HG02610 (cell line): ENCODE measurements at regions not wholly inside any gene's neighbourhood (a gene's known extent, or its start where the extent isn't known, plus 50 kb on each side); places are given as distances from the start of the nearest gene placed in this dataset.

ENCODE experiments used
- ATAC-seq: cut with Tn5 transposase; IDR thresholded peaks from one replicate; pipeline ENCODE4 v1.9.1; 2021; ENCODE audit warnings: mild to moderate bottlenecking, moderate library complexity; ENCODE audit not compliant: unreplicated experiment

- no peak for ATAC-seq
Observed at GRCh38 chr3:64860536-64860870, 172.7 kb upstream of the ADAMTS9 start.

GRCh38 chr3:64859625-64860535 is 172.1 kb upstream of the ADAMTS9 start:
- no peak for ATAC-seq

GRCh38 chr3:64856977-64857516 is 169.2 kb upstream of the ADAMTS9 start:
- no peak for ATAC-seq

GRCh38 chr3:64856106-64856505 is 168.3 kb upstream of the ADAMTS9 start:
- no peak for ATAC-seq

GRCh38 chr3:64853456-64853855 is 165.7 kb upstream of the ADAMTS9 start:
- ATAC-seq: no peak

GRCh38 chr3:64852738-64853137 is 164.9 kb upstream of the ADAMTS9 start:
- ATAC-seq: no peak

- ATAC-seq: no peak
Observed at GRCh38 chr3:64848822-64849221, 161.0 kb upstream of the ADAMTS9 start.

GRCh38 chr3:64848127-64848800 is 160.5 kb upstream of the ADAMTS9 start:
- ATAC-seq: no peak

- no peak for ATAC-seq
Observed at GRCh38 chr3:64844558-64844957, 156.8 kb upstream of the ADAMTS9 start.

GRCh38 chr3:64837986-64838735 is 150.4 kb upstream of the ADAMTS9 start:
- no peak for ATAC-seq

GRCh38 chr3:64837126-64837738 is 149.4 kb upstream of the ADAMTS9 start:
- ATAC-seq: no peak

GRCh38 chr3:64836097-64836496 is 148.3 kb upstream of the ADAMTS9 start:
- ATAC-seq: no peak

- ATAC-seq: no peak
Observed at GRCh38 chr3:64832098-64832497, 144.3 kb upstream of the ADAMTS9 start.

- no peak for ATAC-seq
Observed at GRCh38 chr3:64830681-64831080, 142.9 kb upstream of the ADAMTS9 start.

- ATAC-seq: no peak
Observed at GRCh38 chr3:64829331-64829730, 141.5 kb upstream of the ADAMTS9 start.

- no peak for ATAC-seq
Observed at GRCh38 chr3:64828276-64828675, 140.5 kb upstream of the ADAMTS9 start.

- ATAC-seq: no peak
Observed at GRCh38 chr3:64827431-64827830, 139.6 kb upstream of the ADAMTS9 start.

GRCh38 chr3:64827019-64827418 is 139.2 kb upstream of the ADAMTS9 start:
- ATAC-seq: no peak

- no peak for ATAC-seq
Observed at GRCh38 chr3:64825404-64826120, 137.8 kb upstream of the ADAMTS9 start.

- no peak for ATAC-seq
Observed at GRCh38 chr3:64824394-64824909, 136.7 kb upstream of the ADAMTS9 start.
